Activated naive CD4-positive, alpha-beta T cell treated with anti-CD3 and anti-CD28 coated beads for 36 hours (primary cell): ENCODE measurements at regions not wholly inside any gene's neighbourhood (a gene's known extent, or its start where the extent isn't known, plus 50 kb on each side); places are given as distances from the start of the nearest gene placed in this dataset.
"Not testable (repeated sequence)": the region's sequence is repeated elsewhere in the genome, so short reads cannot be mapped to it uniquely, and the experiment has no call there.

Experiments
- CTCF ChIA-PET: fragments of 350-600 bp; sonication (Branson Sonifier 250); formaldehyde crosslinking; loops from one replicate; lab custom pipeline; 2021; ENCODE audit warnings: antibody characterized with exemption; lab: Charles Lee
- DNase-seq: peaks from one replicate; pipeline ENCODE4 v3.0.0-alpha.2; 2020
- H3K27ac Mint-ChIP-seq: one replicate; pipeline ENCODE4 v1.8.0; 2021; ENCODE audit warnings: mild to moderate bottlenecking, mixed read lengths
- H3K27me3 Mint-ChIP-seq: one replicate; pipeline ENCODE4 v1.8.0; 2021; ENCODE audit warnings: low read depth, mixed read lengths
- H3K36me3 Mint-ChIP-seq: one replicate; pipeline ENCODE4 v1.8.0; 2021; ENCODE audit warnings: low read depth, mixed read lengths
- H3K4me1 Mint-ChIP-seq: one replicate; pipeline ENCODE4 v1.8.0; 2021; ENCODE audit warnings: low read depth, mixed read lengths
- H3K4me3 Mint-ChIP-seq: one replicate; pipeline ENCODE4 v1.8.0; 2021; ENCODE audit warnings: mild to moderate bottlenecking, moderate library complexity, mixed read lengths
- H3K9me3 Mint-ChIP-seq: one replicate; pipeline ENCODE4 v1.8.0; 2021; ENCODE audit warnings: mixed read lengths
- intact Hi-C: fragments of 100-400 bp; cut with micrococcal nuclease; formaldehyde crosslinking; loops from one replicate; pipeline ENCODE4 v1.15.1; 2023

DNA sequence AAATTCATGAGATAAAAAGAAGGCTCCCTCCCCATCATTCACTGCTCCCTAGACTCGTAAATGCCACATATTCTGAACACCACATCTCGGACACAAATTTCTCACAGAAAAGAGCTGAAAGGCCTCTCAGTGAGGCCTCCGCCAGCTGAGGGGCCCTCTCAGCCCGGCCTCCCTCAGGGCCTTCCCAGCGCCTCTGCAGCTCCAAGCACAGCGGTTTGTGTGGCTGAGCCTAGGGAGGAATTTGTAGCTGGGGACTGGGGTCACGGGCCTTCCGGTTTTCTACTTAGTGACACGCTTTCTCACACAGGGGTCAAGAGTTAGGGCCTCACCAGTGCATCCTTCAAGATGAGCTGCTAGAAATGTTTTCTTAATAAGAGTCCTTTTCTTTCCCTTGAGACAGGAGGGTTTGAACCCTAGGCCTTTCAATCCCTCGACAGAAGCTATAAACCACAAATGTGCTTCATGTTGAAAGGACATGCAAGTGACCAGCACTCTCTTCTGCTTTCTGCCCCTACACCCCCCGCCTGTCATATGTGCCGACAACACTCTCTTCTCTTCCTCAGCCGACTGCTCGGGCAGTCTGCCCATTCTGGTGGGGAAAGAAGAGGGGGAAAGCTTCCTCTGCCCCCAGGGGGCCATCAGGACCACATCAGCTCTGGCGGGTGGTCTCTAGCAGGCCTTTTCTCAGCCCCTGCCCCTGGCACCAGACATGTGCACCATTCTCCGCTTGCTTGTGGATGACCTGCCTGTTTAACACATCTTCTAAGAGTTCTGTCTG, 104.9 kb downstream of the CHIC2 start:
- CTCF ChIA-PET: interaction anchor here (1.0 kb wide), 1 partner anchor 28 kb away, joined by 3 read pairs; no protein-coding TSS in a partner anchor
- no peaks in the 10 kb centered on the region for H3K9me3 Mint-ChIP-seq
- intact Hi-C loops: no loop called here
- H3K36me3 Mint-ChIP-seq: no peaks in the 10 kb centered on the region
- H3K27me3 Mint-ChIP-seq: no peaks in the 10 kb centered on the region
- no peak for DNase-seq
- H3K27ac Mint-ChIP-seq: no peak overlapping the region
- no peaks in the 10 kb centered on the region for H3K4me1 Mint-ChIP-seq
- no peak overlapping the region for H3K4me3 Mint-ChIP-seq

DNA sequence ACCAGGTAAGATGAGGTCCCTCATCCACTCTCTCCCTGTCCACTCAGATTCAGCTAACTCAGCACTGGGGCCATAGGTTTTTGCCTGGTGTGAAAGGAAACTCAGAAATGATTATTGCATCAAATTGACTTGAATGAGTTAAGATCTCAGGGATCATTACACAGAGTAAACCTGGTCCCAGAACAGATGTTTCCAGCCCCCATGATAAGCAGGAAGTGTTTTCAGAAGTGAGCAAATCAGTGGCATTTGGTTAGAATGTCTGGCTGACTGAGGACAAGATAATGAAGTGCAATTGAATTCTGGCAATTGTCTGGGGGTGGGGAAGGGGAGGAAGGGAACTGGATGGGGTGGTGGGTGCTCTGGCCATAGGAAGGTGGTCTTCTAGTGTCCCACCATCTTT, 108.0 kb downstream of the CHIC2 start:
- intact Hi-C loops: no loop called here
- no peak overlapping the region for H3K27ac Mint-ChIP-seq
- no peak overlapping the region for H3K4me3 Mint-ChIP-seq
- DNase-seq: no peak
- H3K27me3 Mint-ChIP-seq: no peaks in the 10 kb centered on the region
- H3K36me3 Mint-ChIP-seq: no peaks in the 10 kb centered on the region
- H3K9me3 Mint-ChIP-seq: no peaks in the 10 kb centered on the region
- CTCF ChIA-PET: no interaction called here
- H3K4me1 Mint-ChIP-seq: no peaks in the 10 kb centered on the region

DNA sequence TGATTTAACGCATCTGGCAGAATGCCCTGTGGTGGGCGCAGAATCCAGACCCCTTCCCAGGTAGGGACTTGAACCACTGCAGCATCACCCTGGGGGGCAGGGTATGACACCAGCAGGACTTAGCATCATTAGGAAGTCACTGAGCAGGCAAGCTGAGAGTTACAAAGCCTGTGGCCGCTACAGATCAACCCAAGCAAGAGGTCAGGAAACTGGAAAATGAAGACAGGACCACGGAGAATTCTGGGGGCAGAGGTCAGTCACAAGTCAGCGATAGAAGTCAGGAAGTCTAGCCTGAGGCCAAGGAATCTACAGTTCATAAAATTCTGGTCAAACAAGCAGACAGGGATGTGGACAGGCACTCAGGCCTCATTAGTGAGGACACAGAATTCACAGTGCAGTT, 108.4 kb downstream of the CHIC2 start:
- no peak for DNase-seq
- intact Hi-C loops: no loop called here
- Mint-ChIP-seq H3K4me3 (no peak overlapping the region), H3K36me3 (no peaks in the 10 kb centered on the region), H3K27ac (no peak overlapping the region), H3K27me3 (no peaks in the 10 kb centered on the region), H3K9me3 (no peaks in the 10 kb centered on the region), H3K4me1 (no peaks in the 10 kb centered on the region)
- CTCF ChIA-PET: no interaction called here

DNA sequence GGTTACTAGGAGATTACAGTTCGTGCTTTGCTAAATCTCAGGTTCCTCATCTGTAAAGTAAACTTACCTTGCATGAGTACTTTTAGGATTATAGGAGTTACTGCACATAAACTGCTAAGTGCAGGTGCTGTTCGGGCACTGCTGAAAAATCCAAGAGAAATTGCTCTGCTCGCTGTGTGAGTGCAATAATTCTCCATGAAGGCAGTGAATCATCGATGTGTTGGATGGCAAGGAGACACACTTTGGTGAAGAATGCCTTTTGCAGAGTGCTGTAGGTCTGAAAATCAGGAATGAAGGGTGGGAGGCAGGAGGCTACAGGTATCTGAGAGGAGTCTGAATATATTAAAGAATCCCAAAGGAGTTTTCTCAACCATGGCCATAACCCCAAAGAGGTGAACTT, 113.0 kb downstream of the CHIC2 start:
- intact Hi-C loops: no loop called here
- Mint-ChIP-seq H3K36me3 (no peaks in the 10 kb centered on the region), H3K27me3 (peaks cover 5% of the 10 kb centered on the region), H3K9me3 (no peaks in the 10 kb centered on the region), H3K27ac (no peak overlapping the region), H3K4me1 (no peaks in the 10 kb centered on the region), H3K4me3 (no peak overlapping the region)
- CTCF ChIA-PET: interaction anchor here (1.2 kb wide), 1 partner anchor 12 kb away, joined by 3 read pairs; no protein-coding TSS in a partner anchor
- DNase-seq: no peak

DNA sequence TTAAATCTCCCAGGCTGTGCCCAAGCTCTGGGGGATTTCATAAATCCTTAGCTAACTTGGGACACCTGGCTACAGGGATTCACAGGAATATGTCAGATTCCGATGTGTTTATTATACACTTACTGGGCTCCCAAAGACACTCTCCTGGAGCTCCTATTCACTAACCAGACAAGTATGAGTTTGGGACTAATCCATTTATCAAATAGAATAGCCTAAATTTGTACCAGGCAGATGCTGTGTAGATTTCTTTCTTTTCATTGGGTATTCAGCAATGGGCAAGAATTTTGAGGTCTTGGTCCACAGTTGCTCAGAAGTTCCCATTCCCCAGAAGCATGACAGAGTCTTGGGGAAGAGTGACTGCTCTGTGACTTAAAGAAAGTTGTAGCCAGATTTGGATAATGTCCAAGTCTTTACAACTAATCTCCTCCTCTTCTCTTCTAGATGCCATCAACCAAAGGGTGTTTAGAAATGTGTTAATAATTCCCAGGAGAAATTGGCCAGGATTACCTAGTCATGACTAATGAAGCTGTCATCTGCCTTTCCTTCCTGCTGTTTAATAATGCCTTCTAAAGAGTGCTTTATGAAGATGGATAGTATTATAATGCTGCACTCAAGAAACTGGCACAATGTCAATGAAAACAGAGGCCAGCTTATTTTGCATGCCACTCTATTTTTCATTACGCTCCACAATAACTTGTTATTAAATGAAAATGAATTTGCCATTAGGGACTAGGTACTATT, 120.9 kb downstream of the CHIC2 start:
- H3K4me3 Mint-ChIP-seq: no peak overlapping the region
- H3K4me1 Mint-ChIP-seq: no peaks in the 10 kb centered on the region
- no peak for DNase-seq
- CTCF ChIA-PET: interaction anchor here (0.7 kb wide), 2 partner anchors 234 to 324 kb away, joined by 3 to 4 read pairs; no protein-coding TSS in a partner anchor
- intact Hi-C loops: no loop called here
- H3K27ac Mint-ChIP-seq: no peak overlapping the region
- peaks cover 6% of the 10 kb centered on the region for H3K27me3 Mint-ChIP-seq
- H3K36me3 Mint-ChIP-seq: peaks cover 2% of the 10 kb centered on the region
- H3K9me3 Mint-ChIP-seq: peaks cover 14% of the 10 kb centered on the region

DNA sequence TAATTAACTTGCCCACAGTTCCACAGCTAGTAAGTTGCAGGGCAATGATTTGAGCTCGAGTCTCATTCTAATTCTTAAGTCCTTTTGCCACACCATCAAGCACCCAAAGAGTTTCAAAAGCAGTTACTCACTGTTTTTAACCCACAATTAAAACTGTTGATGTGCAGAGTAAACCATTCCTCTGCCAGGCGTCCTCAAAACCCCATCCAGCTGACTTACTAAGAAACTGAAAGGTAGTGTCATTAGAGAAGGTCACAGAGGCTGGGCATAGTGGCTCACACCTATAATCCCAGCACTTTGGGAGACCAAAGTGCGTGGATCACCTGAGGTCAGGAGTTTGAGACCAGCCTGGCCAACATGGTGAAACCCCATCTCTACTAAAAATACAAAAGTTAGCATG, 121.7 kb downstream of the CHIC2 start:
- Mint-ChIP-seq H3K27ac (no peak overlapping the region), H3K9me3 (peaks cover 14% of the 10 kb centered on the region), H3K36me3 (peaks cover 2% of the 10 kb centered on the region), H3K27me3 (peaks cover 3% of the 10 kb centered on the region), H3K4me1 (no peaks in the 10 kb centered on the region), H3K4me3 (no peak overlapping the region)
- intact Hi-C loops: no loop called here
- CTCF ChIA-PET: interaction anchor here (1.3 kb wide), 1 partner anchor 291 kb away, joined by 4 read pairs; no protein-coding TSS in a partner anchor
- no peak for DNase-seq

DNA sequence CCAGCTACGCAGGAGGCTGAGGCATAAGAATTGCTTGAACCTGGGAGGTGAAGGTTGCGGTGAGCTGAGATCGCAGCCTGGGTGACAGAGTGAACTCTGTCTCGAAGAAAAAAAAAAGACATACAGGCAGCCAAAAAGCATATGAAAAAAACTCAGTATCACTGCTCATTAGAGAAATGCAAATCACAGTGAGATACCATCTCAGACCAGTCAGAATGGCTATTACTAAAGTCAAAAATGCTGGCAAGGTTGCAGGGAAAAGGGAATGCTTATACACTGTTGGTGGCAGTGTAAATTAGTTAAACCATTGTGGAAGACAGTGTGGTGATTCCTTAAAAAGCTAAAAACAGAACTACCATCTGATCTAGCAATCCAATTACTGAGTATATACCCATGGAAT, 123.1 kb downstream of the CHIC2 start:
- Mint-ChIP-seq H3K36me3 (peaks cover 2% of the 10 kb centered on the region), H3K4me3 (no peak overlapping the region), H3K27me3 (peaks cover 3% of the 10 kb centered on the region), H3K4me1 (no peaks in the 10 kb centered on the region), H3K9me3 (peaks cover 14% of the 10 kb centered on the region), H3K27ac (no peak overlapping the region)
- no peak for DNase-seq
- CTCF ChIA-PET: interaction anchor here (0.8 to 1.3 kb wide), 3 partner anchors 11 to 1391 kb away, joined by 3 to 4 read pairs (median 4); no protein-coding TSS in a partner anchor
- intact Hi-C loops: no loop called here

DNA sequence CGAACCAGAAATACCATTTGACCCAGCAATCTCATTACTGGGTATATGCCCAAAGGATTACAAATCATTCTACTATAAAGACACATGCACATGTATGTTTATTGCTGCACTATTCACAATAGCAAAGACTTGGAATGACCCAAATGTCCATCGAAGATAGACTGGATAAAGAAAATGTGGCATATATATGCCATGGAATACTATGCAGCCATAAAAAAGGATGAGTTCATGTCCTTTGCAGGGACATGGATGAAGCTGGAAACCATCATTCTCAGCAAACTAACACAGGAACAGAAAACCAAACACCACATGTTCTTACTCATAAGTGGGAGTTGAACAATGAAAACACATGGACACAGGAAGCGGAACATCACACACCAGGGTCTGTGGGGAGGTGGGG, 124.5 kb downstream of the CHIC2 start:
- CTCF ChIA-PET: interaction anchor here (0.9 kb wide), 1 partner anchor 11 kb away, joined by 3 read pairs; no protein-coding TSS in a partner anchor
- not testable (repeated sequence) for DNase-seq, H3K27ac Mint-ChIP-seq, H3K36me3 Mint-ChIP-seq, H3K27me3 Mint-ChIP-seq, H3K4me3 Mint-ChIP-seq, H3K4me1 Mint-ChIP-seq
- intact Hi-C loops: loop anchor here (10.0 kb wide), 1 partner anchor 925 kb away; no protein-coding TSS in a partner anchor
- H3K9me3 Mint-ChIP-seq: peaks cover 14% of the 10 kb centered on the region

DNA sequence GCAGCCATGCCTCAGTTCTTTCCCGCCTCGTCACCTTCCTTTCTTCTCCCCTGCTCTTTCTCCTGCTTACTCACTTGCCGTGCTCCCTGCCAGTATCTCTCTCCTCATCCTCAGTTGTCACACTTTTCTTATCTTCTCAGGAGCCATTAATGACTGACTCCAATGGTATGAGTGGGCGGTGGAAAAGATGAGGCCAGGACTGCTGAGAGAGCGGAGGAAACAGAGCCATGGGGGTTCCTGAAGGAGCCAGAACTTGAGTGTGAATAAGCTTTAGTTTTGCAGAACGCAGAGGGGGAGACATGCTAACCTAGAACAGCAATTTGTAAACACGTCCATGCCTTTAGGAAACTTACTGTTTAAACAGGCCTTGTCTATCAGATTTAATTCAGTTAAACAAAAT, 126.5 kb downstream of the CHIC2 start:
- Mint-ChIP-seq H3K27ac (no peak overlapping the region), H3K36me3 (peaks cover 2% of the 10 kb centered on the region), H3K4me1 (no peaks in the 10 kb centered on the region), H3K27me3 (peaks cover 3% of the 10 kb centered on the region), H3K9me3 (peaks cover 14% of the 10 kb centered on the region), H3K4me3 (no peak overlapping the region)
- CTCF ChIA-PET: no interaction called here
- intact Hi-C loops: loop anchor here (10.0 kb wide), 1 partner anchor 923 kb away; no protein-coding TSS in a partner anchor
- no peak for DNase-seq

DNA sequence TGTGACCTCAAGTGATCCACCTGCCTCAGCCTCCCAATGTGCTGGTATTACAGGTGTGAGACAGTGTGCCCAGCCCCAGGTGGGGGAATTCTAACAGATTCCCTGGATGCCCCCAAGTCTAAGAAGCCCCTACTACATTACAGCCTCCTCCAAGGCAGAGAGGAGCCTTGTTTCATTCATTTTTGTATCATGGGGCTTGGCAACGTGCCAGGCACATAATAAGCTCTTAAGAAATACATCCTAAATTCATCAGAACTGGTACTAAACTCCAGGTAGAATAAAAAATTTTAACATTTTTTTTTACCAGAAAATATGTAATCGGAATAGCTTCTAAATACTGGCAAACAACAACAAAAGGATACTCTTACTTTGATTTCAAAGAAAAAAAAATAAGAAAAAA, 127.1 kb downstream of the CHIC2 start:
- Mint-ChIP-seq H3K36me3 (peaks cover 2% of the 10 kb centered on the region), H3K4me3 (no peak overlapping the region), H3K27me3 (peaks cover 5% of the 10 kb centered on the region), H3K9me3 (peaks cover 14% of the 10 kb centered on the region), H3K4me1 (no peaks in the 10 kb centered on the region), H3K27ac (no peak overlapping the region)
- intact Hi-C loops: loop anchor here (10.0 kb wide), 1 partner anchor 923 kb away; no protein-coding TSS in a partner anchor
- DNase-seq: no peak
- CTCF ChIA-PET: no interaction called here

DNA sequence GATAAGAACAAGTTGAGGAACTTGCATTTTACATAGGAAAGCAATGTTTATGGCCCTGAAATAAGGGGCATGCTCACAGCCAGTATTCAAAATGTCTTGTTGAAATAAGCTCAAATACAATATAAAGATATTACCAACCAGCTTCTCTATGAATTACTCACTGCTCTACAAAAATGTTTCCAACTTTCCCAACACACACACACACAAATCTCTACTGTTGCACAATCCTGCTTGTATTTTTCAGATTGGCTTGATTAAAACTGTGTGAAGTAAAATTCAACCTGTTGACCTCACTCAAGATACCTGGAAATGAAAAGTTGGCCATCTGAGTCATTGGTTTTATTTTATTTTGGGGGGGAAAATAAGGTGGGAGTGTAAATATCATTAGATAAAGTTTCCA, 128.6 kb downstream of the CHIC2 start:
- Mint-ChIP-seq H3K9me3 (peaks cover 14% of the 10 kb centered on the region), H3K27ac (no peak overlapping the region), H3K4me3 (no peak overlapping the region), H3K36me3 (peaks cover 2% of the 10 kb centered on the region), H3K4me1 (no peaks in the 10 kb centered on the region), H3K27me3 (peaks cover 11% of the 10 kb centered on the region)
- DNase-seq: no peak
- intact Hi-C loops: loop anchor here (10.0 kb wide), 1 partner anchor 921 kb away; no protein-coding TSS in a partner anchor
- CTCF ChIA-PET: no interaction called here

DNA sequence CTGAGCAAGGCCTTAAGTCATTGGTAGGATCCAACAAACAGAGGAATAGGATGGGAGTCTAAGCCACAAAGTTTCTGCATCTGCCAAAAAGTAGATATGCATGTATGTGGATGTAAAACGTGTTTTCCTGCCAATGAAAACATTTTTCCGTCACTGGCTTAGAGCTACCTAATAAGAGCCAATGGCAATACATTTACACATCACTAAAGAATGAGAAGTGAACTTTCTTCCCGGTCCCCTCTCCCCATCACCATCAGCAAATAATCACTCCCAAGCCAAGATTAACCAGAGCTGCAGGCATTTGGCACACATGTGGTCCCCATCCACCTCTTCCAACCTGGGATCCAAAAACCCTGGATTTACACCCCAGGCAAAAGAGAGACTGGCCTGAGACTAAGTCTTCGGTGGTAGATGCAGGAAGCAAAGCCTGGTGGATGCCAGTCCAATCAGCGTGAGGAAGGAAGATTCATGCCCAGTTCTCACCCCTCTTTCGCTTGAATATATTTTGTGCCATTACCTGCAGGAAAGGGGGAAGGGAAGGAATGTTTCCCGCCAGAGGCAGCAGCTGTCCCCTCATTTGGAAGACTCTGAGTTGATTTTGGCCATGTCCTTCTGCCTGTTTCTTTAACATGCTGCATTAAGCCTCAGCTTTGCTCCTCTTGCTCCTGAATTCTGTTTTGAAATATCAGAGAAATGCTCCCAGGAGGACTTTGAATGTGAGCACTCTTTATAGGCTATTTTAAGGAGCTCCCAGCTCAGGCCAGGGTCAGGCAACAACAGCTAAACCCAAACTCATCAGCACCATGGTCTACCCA, 131.4 kb downstream of the CHIC2 start:
- CTCF ChIA-PET: interaction anchor here (1.3 to 6.5 kb wide), 4 partner anchors 130 to 300 kb away, joined by 3 to 132 read pairs (median 40); no protein-coding TSS in a partner anchor
- no peaks in the 10 kb centered on the region for H3K9me3 Mint-ChIP-seq
- H3K27me3 Mint-ChIP-seq: peaks cover 8% of the 10 kb centered on the region
- H3K27ac Mint-ChIP-seq: no peak overlapping the region
- no peaks in the 10 kb centered on the region for H3K36me3 Mint-ChIP-seq
- intact Hi-C loops: loop anchor here (5.0 to 10.0 kb wide), 3 partner anchors 159 to 918 kb away; no protein-coding TSS in a partner anchor
- no peak for DNase-seq
- H3K4me1 Mint-ChIP-seq: no peaks in the 10 kb centered on the region
- H3K4me3 Mint-ChIP-seq: no peak overlapping the region
